Adrenal gland (tissue), 9 donors: ENCODE measurements at regions not wholly inside any gene's neighbourhood (a gene's known extent, or its start where the extent isn't known, plus 50 kb on each side); places are given as distances from the start of the nearest gene placed in this dataset.

Experiments
- DNase-seq, 7 donors: peaks; one replicate each; pipeline ENCODE4 v3.0.0-alpha.2; 2019 to 2020
- H3K27ac ChIP-seq, 5 donors: fragments of 200-600 bp; sonication (generic) in 4 of 5; 1 replicate in 3 of 5; 2 replicates in 2 of 5; pipeline versions ENCODE4 v1.5.1 to v1.8.0; 2016 to 2020; ENCODE audit warnings: mild to moderate bottlenecking in 1 of 5
- H3K27me3 ChIP-seq: fragments of 200-600 bp; 2 replicates; pipeline ENCODE4 v1.8.0; 2021
- H3K36me3 ChIP-seq, 2 donors: fragments of 200-600 bp; replicated peaks in 1 of 2; 1 replicate in 1 of 2; 2 replicates in 1 of 2; pipeline versions ENCODE4 v1.5.1 to v1.8.0; 2018 to 2022
- H3K4me1 ChIP-seq, 2 donors: fragments of 200-600 bp; replicated peaks in 1 of 2; 1 replicate in 1 of 2; 2 replicates in 1 of 2; pipeline versions ENCODE4 v1.5.1 to v1.8.0; 2018 to 2021
- H3K4me3 ChIP-seq, 4 donors: fragments of 200-600 bp; sonication (generic) in 3 of 4; one replicate each; pipeline ENCODE4 v1.5.1; 2016 to 2018
- H3K9me3 ChIP-seq, 3 donors: fragments of 200-600 bp; sonication (generic) in 1 of 3; replicated peaks in 1 of 3; 1 replicate in 2 of 3; 2 replicates in 1 of 3; pipeline versions ENCODE4 v1.5.1 to v1.8.0; 2016 to 2021
- POLR2A ChIP-seq, 2 donors: fragments of 450-650 bp; IDR thresholded peaks; one replicate each; pipeline ENCODE4 v1.6.1; 2017; ENCODE audit warnings: antibody characterized with exemption in 2 of 2, mild to moderate bottlenecking in 2 of 2, moderate library complexity in 1 of 2
- WGBS, 4 donors: extraction: QIAGEN DNeasy Blood & Tissue Kit in 2 of 4; methylation state at CpG; one replicate each; pipeline versions ENCODE4 v1.1.5 to v1.1.7; 2013 to 2017; 5-methylcytosine and 5-hydroxymethylcytosine counted together
- intact Hi-C, 2 donors: fragments of 100-400 bp; cut with DNase I; formaldehyde crosslinking; loops; one replicate each; pipeline versions ENCODE4 v1.14.1 to v1.15.0; 2022 to 2023
- TF ChIP-seq, protein P1 (sequence below), 6 experiments: fragments of 450-650 bp in 4 of 6; fragments of 200-600 bp in 2 of 6; sonication (generic) in 1 of 6; IDR thresholded peaks; 1 replicate in 5 of 6; 2 replicates in 1 of 6; pipeline versions ENCODE4 v1.5.1 to v1.8.0; 2016 to 2021; ENCODE audit warnings: antibody characterized with exemption in 6 of 6, mild to moderate bottlenecking in 2 of 6, moderate library complexity in 1 of 6
- donor health status: healthy with polysubstance abuse.
- donor health status: Bipolar disorder and iron deficiency.
- donor health status: DM: yes; HTN: yes; CAD: no.
- donor health status: DM: no; HTN: no; CAD: no.
- donor health status: DM: no; HTN: no; CAD: no.

DNA sequence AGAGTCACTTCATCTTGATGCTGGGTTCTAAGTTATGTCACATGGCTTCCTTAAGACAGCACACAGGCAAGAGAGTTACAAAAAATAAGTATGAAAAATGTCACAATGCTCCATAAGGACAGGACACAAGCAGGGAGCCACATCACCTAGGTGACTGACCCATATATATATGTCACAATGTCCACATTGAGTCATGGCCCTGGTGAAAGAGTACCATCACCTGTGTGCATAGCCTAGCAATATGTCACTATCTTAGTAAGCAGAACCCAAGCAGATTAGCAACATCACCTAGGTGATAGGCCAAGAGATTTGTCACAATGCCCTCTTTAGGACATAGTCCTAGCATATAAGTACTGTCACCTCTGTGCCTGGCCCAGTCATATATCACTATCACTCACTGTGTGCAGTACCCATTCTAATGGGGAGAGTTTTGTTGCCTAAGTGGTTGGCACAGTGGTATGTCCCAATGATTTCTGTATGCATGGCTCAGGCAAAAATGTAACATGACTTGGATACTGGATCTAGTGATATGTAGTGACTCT is 1012.0 kb upstream of the AMELY start:
- intact Hi-C loops = no loop called here
- Histone ChIP-seq H3K27ac (no peak overlapping the region), H3K36me3 (no peaks in the 10 kb centered on the region), H3K4me3 (no peak overlapping the region), H3K27me3 (no peaks in the 10 kb centered on the region), H3K9me3 (no peaks in the 10 kb centered on the region), H3K4me1 (no peaks in the 10 kb centered on the region)
- no peak for DNase-seq
- TF ChIP-seq, protein P1, sequence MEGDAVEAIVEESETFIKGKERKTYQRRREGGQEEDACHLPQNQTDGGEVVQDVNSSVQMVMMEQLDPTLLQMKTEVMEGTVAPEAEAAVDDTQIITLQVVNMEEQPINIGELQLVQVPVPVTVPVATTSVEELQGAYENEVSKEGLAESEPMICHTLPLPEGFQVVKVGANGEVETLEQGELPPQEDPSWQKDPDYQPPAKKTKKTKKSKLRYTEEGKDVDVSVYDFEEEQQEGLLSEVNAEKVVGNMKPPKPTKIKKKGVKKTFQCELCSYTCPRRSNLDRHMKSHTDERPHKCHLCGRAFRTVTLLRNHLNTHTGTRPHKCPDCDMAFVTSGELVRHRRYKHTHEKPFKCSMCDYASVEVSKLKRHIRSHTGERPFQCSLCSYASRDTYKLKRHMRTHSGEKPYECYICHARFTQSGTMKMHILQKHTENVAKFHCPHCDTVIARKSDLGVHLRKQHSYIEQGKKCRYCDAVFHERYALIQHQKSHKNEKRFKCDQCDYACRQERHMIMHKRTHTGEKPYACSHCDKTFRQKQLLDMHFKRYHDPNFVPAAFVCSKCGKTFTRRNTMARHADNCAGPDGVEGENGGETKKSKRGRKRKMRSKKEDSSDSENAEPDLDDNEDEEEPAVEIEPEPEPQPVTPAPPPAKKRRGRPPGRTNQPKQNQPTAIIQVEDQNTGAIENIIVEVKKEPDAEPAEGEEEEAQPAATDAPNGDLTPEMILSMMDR (IDR thresholded peaks at IDR 0.05) = no peak
- no peak for TF ChIP-seq POLR2A (IDR thresholded peaks at IDR 0.05)

DNA sequence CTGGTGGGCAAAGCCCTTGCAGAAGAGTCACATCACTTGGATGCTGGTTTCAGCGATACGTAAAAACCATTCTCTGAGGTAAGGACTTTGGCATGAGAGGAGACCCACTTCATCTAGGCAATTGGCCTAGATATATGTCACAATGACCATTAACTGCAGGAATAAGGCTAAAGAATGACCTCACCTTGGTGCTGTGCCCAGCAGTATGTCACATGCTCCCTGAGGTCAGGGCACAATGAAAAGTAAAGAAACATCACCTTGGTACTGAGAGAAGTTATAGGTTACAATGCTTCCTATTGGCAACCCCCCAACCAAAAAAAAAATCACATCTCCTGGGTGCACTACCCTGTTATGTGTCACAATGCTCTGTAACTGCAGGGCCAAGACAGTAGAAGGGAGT is 1008.8 kb upstream of the AMELY start:
- no peak for DNase-seq
- TF ChIP-seq, protein P1 (IDR thresholded peaks at IDR 0.05) = no peak
- no peak for TF ChIP-seq POLR2A (IDR thresholded peaks at IDR 0.05)
- H3K27me3 ChIP-seq = no peaks in the 10 kb centered on the region
- 97 to 100% methylated on average over 2 of the region's 2 CpGs; no CpG with 5 or more reads in 2 of the 4 donors for WGBS, 4 donors
- no peaks in the 10 kb centered on the region for H3K4me1 ChIP-seq
- no peaks in the 10 kb centered on the region for H3K36me3 ChIP-seq
- H3K9me3 ChIP-seq = no peaks in the 10 kb centered on the region
- H3K4me3 ChIP-seq = no peak overlapping the region
- H3K27ac ChIP-seq = no peak overlapping the region
- intact Hi-C loops = no loop called here

DNA sequence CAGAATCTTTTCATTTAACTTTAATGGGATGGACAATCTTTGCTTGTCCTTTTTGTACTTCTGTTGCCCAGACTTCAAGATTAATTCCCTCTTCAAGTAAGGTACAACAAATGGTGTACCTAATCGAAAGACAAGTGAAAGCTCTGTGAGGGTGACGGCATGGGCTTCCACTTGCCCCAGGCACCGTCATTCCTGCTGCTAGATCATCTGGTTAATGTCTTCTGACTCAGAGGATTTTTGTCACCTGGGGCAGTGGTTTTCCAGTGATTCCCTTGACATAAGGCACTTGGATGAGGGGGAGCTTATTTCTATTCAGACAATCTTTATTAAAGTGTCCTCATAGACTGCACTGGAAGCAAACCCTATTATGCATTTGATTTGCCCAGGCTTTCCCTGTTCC is 977.0 kb upstream of the AMELY start:
- intact Hi-C loops = no loop called here
- no peaks in the 10 kb centered on the region for H3K9me3 ChIP-seq
- TF ChIP-seq, protein P1 (IDR thresholded peaks at IDR 0.05) = no peak
- no peak for TF ChIP-seq POLR2A (IDR thresholded peaks at IDR 0.05)
- 85 to 87% methylated on average over 3 of the region's 3 CpGs; no CpG with 5 or more reads in 2 of the 4 donors for WGBS, 4 donors
- no peak overlapping the region for H3K4me3 ChIP-seq
- H3K36me3 ChIP-seq = no peaks in the 10 kb centered on the region
- H3K27ac ChIP-seq = no peak overlapping the region
- DNase-seq = peak in 1 of 7 donors; percentile 61
- H3K4me1 ChIP-seq = no peaks in the 10 kb centered on the region
- H3K27me3 ChIP-seq = no peaks in the 10 kb centered on the region

DNA sequence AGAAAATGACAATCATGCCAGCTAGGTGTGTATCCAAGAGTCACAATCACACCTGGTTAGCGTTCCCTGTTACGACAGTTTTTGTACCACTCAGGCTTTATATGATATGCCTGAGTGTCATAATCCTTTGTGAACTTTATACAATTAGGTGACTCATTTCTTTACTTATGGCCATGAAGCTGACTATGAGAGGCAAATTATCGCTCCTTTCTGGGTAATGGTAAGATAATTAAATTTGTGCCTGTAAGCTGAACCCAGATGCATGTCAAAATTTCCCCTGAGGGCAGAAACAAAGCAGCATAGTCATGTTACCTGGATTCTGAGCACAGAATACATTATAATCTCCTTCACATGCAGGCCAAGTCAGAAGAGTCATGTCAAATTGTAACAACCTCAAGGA is 970.1 kb upstream of the AMELY start:
- intact Hi-C loops = no loop called here
- H3K27me3 ChIP-seq = no peaks in the 10 kb centered on the region
- 90 to 91% methylated on average over 3 of the region's 3 CpGs; no CpG with 5 or more reads in 2 of the 4 donors for WGBS, 4 donors

More for the DNA sequence above, 970.1 kb upstream of the AMELY start:
- H3K4me3 ChIP-seq = no peak overlapping the region
- no peaks in the 10 kb centered on the region for H3K9me3 ChIP-seq
- DNase-seq = peak in 1 of 7 donors; percentile 53
- H3K36me3 ChIP-seq = no peaks in the 10 kb centered on the region
- TF ChIP-seq, protein P1 (IDR thresholded peaks at IDR 0.05) = no peak
- no peak for TF ChIP-seq POLR2A (IDR thresholded peaks at IDR 0.05)
- H3K27ac ChIP-seq = no peak overlapping the region
- H3K4me1 ChIP-seq = no peaks in the 10 kb centered on the region
